PC-9 (cell line): ENCODE measurements at regions not wholly inside any gene's neighbourhood (a gene's known extent, or its start where the extent isn't known, plus 50 kb on each side); places are given as distances from the start of the nearest gene placed in this dataset.

ENCODE experiments used
- BruUV-seq: library from RNA; stranded (reverse); fragments of 400-500 nt; replicated peaks from 2 replicates; lab custom pipeline; 2021; lab: Mats Ljungman, UMichigan
- CTCF ChIA-PET: fragments of 300-600 bp; sonication (Branson Sonifier 250); formaldehyde crosslinking; loops from one replicate; lab custom pipeline; 2022; ENCODE audit warnings: antibody characterized with exemption; lab: Charles Lee
- POLR2A ChIA-PET: fragments of 300-600 bp; sonication (Branson Sonifier 250); formaldehyde crosslinking; loops from one replicate; lab custom pipeline; 2022; ENCODE audit warnings: antibody characterized with exemption; ENCODE audit not compliant: unreplicated experiment; lab: Charles Lee
- DNase-seq, 2 experiments: peaks; one replicate each; pipeline versions ENCODE4 v3.0.0 to v3.0.0-alpha.2; 2015 to 2022; ENCODE audit warnings: mixed read lengths in 1 of 2
- H2AFZ ChIP-seq: fragments of 200-600 bp; sonication (generic); 2 replicates; pipeline ENCODE4 v1.8.1; 2017; ENCODE audit warnings: antibody characterized with exemption
- H3F3A ChIP-seq: fragments of 200-600 bp; sonication (generic); 2 replicates; pipeline ENCODE4 v1.8.1; 2017; ENCODE audit warnings: antibody characterized with exemption, mild to moderate bottlenecking, low read depth; ENCODE audit not compliant: insufficient read depth
- H3K27ac ChIP-seq: fragments of 200-600 bp; sonication (generic); 2 replicates; pipeline ENCODE4 v1.6.1; 2016; ENCODE audit warnings: mixed run types
- H3K27me3 ChIP-seq: fragments of 200-600 bp; sonication (generic); 2 replicates; pipeline ENCODE4 v1.6.1; 2016; ENCODE audit warnings: low read depth, mixed run types; ENCODE audit not compliant: insufficient read depth
- H3K36me3 ChIP-seq: fragments of 200-600 bp; sonication (generic); 2 replicates; pipeline ENCODE4 v1.6.1; 2016; ENCODE audit warnings: low read depth, mixed run types
- H3K4me1 ChIP-seq: fragments of 200-600 bp; sonication (generic); replicated peaks from 2 replicates; pipeline ENCODE4 v1.6.1; 2016; ENCODE audit warnings: mixed run types; ENCODE audit not compliant: insufficient read depth
- H3K4me2 ChIP-seq: fragments of 200-600 bp; sonication (generic); 2 replicates; pipeline ENCODE4 v1.6.1; 2017; ENCODE audit warnings: mixed run types
- H3K4me3 ChIP-seq: fragments of 200-600 bp; sonication (generic); 2 replicates; pipeline ENCODE4 v1.6.1; 2016; ENCODE audit warnings: mixed run types
- H3K79me2 ChIP-seq: fragments of 200-600 bp; sonication (generic); 2 replicates; pipeline ENCODE4 v1.6.1; 2017; ENCODE audit warnings: low read depth, mixed run types
- H3K9me2 ChIP-seq: fragments of 200-600 bp; sonication (generic); 2 replicates; pipeline ENCODE4 v1.8.1; 2017; ENCODE audit warnings: mild to moderate bottlenecking; ENCODE audit not compliant: insufficient read depth
- H3K9me3 ChIP-seq: fragments of 200-600 bp; sonication (generic); 2 replicates; pipeline ENCODE4 v1.8.1; 2016; ENCODE audit warnings: low read depth; ENCODE audit not compliant: insufficient read depth
- H4K20me1 ChIP-seq: fragments of 200-600 bp; sonication (generic); 2 replicates; pipeline ENCODE4 v1.8.1; 2017; ENCODE audit not compliant: insufficient read depth
- CTCF ChIP-seq: fragments of 200-600 bp; sonication (generic); conservative IDR thresholded peaks from 2 replicates; pipeline ENCODE4 v1.6.1; 2017; ENCODE audit warnings: mixed run types, antibody characterized with exemption, mild to moderate bottlenecking, moderate library complexity
- EZH2 ChIP-seq: fragments of 200-600 bp; sonication (generic); IDR thresholded peaks from 2 replicates; pipeline ENCODE4 v1.8.0; 2017; ENCODE audit warnings: antibody characterized with exemption, low read depth
- intact Hi-C: fragments of 100-400 bp; cut with micrococcal nuclease; formaldehyde crosslinking; loops from one replicate; pipeline ENCODE4 v1.10.0; 2022; ENCODE audit not compliant: unreplicated experiment

GRCh38 chr18:60209042-60209441 lies 163.5 kb downstream of the MC4R start:
- H3K27ac ChIP-seq: no peak overlapping the region
- ChIA-PET CTCF (no interaction called here), POLR2A (no interaction called here)
- H3F3A ChIP-seq: no peaks in the 10 kb centered on the region
- TF ChIP-seq CTCF: no peak
- TF ChIP-seq EZH2: no peak
- H4K20me1 ChIP-seq: no peaks in the 10 kb centered on the region
- H3K9me3 ChIP-seq: no peaks in the 10 kb centered on the region
- no peaks in the 10 kb centered on the region for H3K27me3 ChIP-seq
- DNase-seq: no peak
- no peaks in the 10 kb centered on the region for H3K4me1 ChIP-seq
- H2AFZ ChIP-seq: no peak overlapping the region
- H3K79me2 ChIP-seq: no peaks in the 10 kb centered on the region
- BruUV-seq: no TSS peak
- H3K36me3 ChIP-seq: no peaks in the 10 kb centered on the region
- no peaks in the 10 kb centered on the region for H3K9me2 ChIP-seq
- intact Hi-C loops: no loop called here
- H3K4me3 ChIP-seq: no peak overlapping the region
- H3K4me2 ChIP-seq: no peak overlapping the region

DNA sequence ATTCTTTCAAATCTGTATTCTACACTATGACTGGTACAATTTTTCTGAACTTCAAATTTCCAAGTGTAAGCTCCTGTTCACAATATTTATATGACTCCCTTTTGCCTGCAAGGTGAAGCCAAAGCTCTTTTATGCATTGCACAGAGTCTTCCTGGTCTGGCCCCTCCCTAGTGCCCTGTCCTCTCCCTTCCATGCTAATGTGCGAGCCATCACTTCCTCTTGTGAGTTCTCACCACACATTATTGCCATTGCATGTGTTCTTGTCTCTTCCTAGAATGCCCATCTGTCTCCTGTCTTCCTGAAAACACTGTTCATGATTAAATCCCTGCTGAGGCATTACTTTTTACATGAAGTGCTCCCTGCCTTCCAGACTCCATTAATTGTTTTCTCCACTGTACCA lies 169.9 kb downstream of the MC4R start:
- BruUV-seq: no TSS peak
- H3K79me2 ChIP-seq: no peaks in the 10 kb centered on the region
- no peaks in the 10 kb centered on the region for H3F3A ChIP-seq
- no peaks in the 10 kb centered on the region for H3K4me1 ChIP-seq
- H2AFZ ChIP-seq: no peak overlapping the region
- no peak for DNase-seq
- no peaks in the 10 kb centered on the region for H3K36me3 ChIP-seq
- H3K9me3 ChIP-seq: no peaks in the 10 kb centered on the region
- H3K4me3 ChIP-seq: no peak overlapping the region
- TF ChIP-seq CTCF (no peak), EZH2 (no peak)
- intact Hi-C loops: no loop called here
- CTCF ChIA-PET: no interaction called here
- H4K20me1 ChIP-seq: no peaks in the 10 kb centered on the region
- H3K27me3 ChIP-seq: no peaks in the 10 kb centered on the region
- no peak overlapping the region for H3K4me2 ChIP-seq
- no peak overlapping the region for H3K27ac ChIP-seq
- POLR2A ChIA-PET: no interaction called here
- H3K9me2 ChIP-seq: no peaks in the 10 kb centered on the region; the same call in 1 of the 2 replicates

- Histone ChIP-seq H3F3A (no peaks in the 10 kb centered on the region), H3K4me2 (no peak overlapping the region), H3K36me3 (no peaks in the 10 kb centered on the region), H3K4me3 (no peak overlapping the region), H2AFZ (no peak overlapping the region), H3K27ac (no peak overlapping the region), H3K27me3 (no peaks in the 10 kb centered on the region), H3K9me3 (no peaks in the 10 kb centered on the region), H4K20me1 (no peaks in the 10 kb centered on the region), H3K9me2 (no peaks in the 10 kb centered on the region; the same call in 1 of the 2 replicates), H3K79me2 (no peaks in the 10 kb centered on the region), H3K4me1 (no peaks in the 10 kb centered on the region)
- DNase-seq: no peak
- ChIA-PET POLR2A (no interaction called here), CTCF (no interaction called here)
- no peak for TF ChIP-seq CTCF
- TF ChIP-seq EZH2: no peak
- no TSS peak for BruUV-seq
- intact Hi-C loops: no loop called here
Measured at GRCh38 chr18:60200558-60200957, 172.0 kb downstream of the MC4R start.
